ENCODE measurements at regions not wholly inside any gene's neighbourhood (a gene's known extent, or its start where the extent isn't known, plus 50 kb on each side); places are given as distances from the start of the nearest gene placed in this dataset.

GRCh38 chr15:39472621-39473297 lies 108.1 kb upstream of the THBS1 start:
- Histone ChIP-seq H3K27me3 (ENCODE audit: insufficient read depth) (no peaks in the 10 kb centered on the region), H3K9ac (no peak overlapping the region), H3K9me2 (no peaks in the 10 kb centered on the region), H3K4me1 (ENCODE audit: control insufficient read depth in 1 of 2, insufficient read depth in 2 of 2, low read depth in 1 of 2, low read length in 1 of 2) (no peaks in the 10 kb centered on the region; a peak in 1 of 4 replicates), H3K27ac (ENCODE audit: low read depth in 2 of 2, low read length in 1 of 2) (0 out of 4 replicates have a peak overlapping the region, but pooled peaks of 1 of the 2 experiments have one; percentile 25), H2AFZ (ENCODE audit: low read depth) (no peak overlapping the region), H3K79me2 (ENCODE audit: insufficient read depth) (no peaks in the 10 kb centered on the region), H3K36me3 (replicated peaks in 1 of 2; ENCODE audit: control insufficient read depth in 1 of 2, insufficient read depth in 2 of 2, low read length in 1 of 2) (no peaks in the 10 kb centered on the region), H3K4me3 (ENCODE audit: low read depth in 2 of 2, low read length in 1 of 2) (no peak overlapping the region), H3F3A (replicated peaks; ENCODE audit: insufficient read depth) (no peaks in the 10 kb centered on the region), H3K4me2 (no peak overlapping the region), H3K9me3 (no peaks in the 10 kb centered on the region), H4K20me1 (ENCODE audit: insufficient read depth) (no peaks in the 10 kb centered on the region)
- DNase-seq, result no peak
- CTCF ChIA-PET, result no interaction called here
- POLR2A ChIA-PET, result no interaction called here
- 58% methylated on average over 8 of the region's 12 CpGs for WGBS (ENCODE audit: low lambda C conversion rate)
- TF ChIP-seq FOSL2 (IDR thresholded peaks at IDR 0.05; ENCODE audit: borderline replicate concordance, low read depth), result no peak
- no peak for TF ChIP-seq IRF3 (IDR thresholded peaks at IDR 0.05; ENCODE audit: low read depth, low read length)
- TF ChIP-seq TCF12 (IDR thresholded peaks at IDR 0.05), result peak; percentile 34; the same call in 1 of the 2 replicates

- 90% methylated on average over 5 of the region's 5 CpGs for WGBS (ENCODE audit: low lambda C conversion rate)
- TF ChIP-seq MEF2A (IDR thresholded peaks at IDR 0.05; ENCODE audit: borderline replicate concordance, low read depth) (no peak), EP300 (IDR thresholded peaks at IDR 0.05; ENCODE audit: borderline replicate concordance in 1 of 2, low read depth in 1 of 2, low read length in 1 of 2) (no peak), GATA2 (CRISPR knock-in tag; IDR thresholded peaks at IDR 0.05) (no peak), RAD21 (IDR thresholded peaks at IDR 0.05; ENCODE audit: low read length) (no peak), TAF1 (IDR thresholded peaks at IDR 0.05; ENCODE audit: borderline replicate concordance, low read depth, low read length) (no peak), REST (IDR thresholded peaks at IDR 0.05; ENCODE audit: low read depth, low read length) (no peak), FOXM1 (IDR thresholded peaks at IDR 0.05; ENCODE audit: low read depth) (no peak), MAX (IDR thresholded peaks at IDR 0.05; ENCODE audit: low read depth) (no peak), NRF1 (IDR thresholded peaks at IDR 0.05; ENCODE audit: low read depth, low read length) (no peak), NFIC (IDR thresholded peaks at IDR 0.05; ENCODE audit: borderline replicate concordance) (no peak), PBX3 (IDR thresholded peaks at IDR 0.05) (no peak), IRF3 (IDR thresholded peaks at IDR 0.05; ENCODE audit: low read depth, low read length) (no peak), USF2 (IDR thresholded peaks at IDR 0.05; ENCODE audit: borderline replicate concordance, low read depth, low read length) (no peak), TCF12 (IDR thresholded peaks at IDR 0.05) (no peak), YY1 (IDR thresholded peaks at IDR 0.05; ENCODE audit: low read depth) (no peak)
Measured at GRCh38 chr15:39473298-39473947, 107.5 kb upstream of the THBS1 start.

More at GRCh38 chr15:39473298-39473947, 107.5 kb upstream of the THBS1 start:
- Histone ChIP-seq H3K9me2 (no peaks in the 10 kb centered on the region), H3F3A (replicated peaks; ENCODE audit: insufficient read depth) (no peaks in the 10 kb centered on the region), H3K27ac (ENCODE audit: low read depth in 2 of 2, low read length in 1 of 2) (no peak overlapping the region), H3K9me3 (no peaks in the 10 kb centered on the region), H3K36me3 (replicated peaks in 1 of 2; ENCODE audit: control insufficient read depth in 1 of 2, insufficient read depth in 2 of 2, low read length in 1 of 2) (no peaks in the 10 kb centered on the region), H2AFZ (ENCODE audit: low read depth) (no peak overlapping the region), H3K27me3 (ENCODE audit: insufficient read depth) (no peaks in the 10 kb centered on the region), H3K79me2 (ENCODE audit: insufficient read depth) (no peaks in the 10 kb centered on the region), H3K4me3 (ENCODE audit: low read depth in 2 of 2, low read length in 1 of 2) (no peak overlapping the region), H3K4me1 (ENCODE audit: control insufficient read depth in 1 of 2, insufficient read depth in 2 of 2, low read depth in 1 of 2, low read length in 1 of 2) (no peaks in the 10 kb centered on the region; a peak in 1 of 4 replicates), H4K20me1 (ENCODE audit: insufficient read depth) (no peaks in the 10 kb centered on the region), H3K4me2 (no peak overlapping the region), H3K9ac (no peak overlapping the region)
- POLR2A ChIA-PET, result no interaction called here
- CTCF ChIA-PET, result no interaction called here
- no peak for DNase-seq

Measured in SK-N-SH (cell line).